Stimulated activated naive CD8-positive, alpha-beta T cell treated with anti-CD3 and anti-CD28 coated beads, Interleukin-15, amount 100 ng/mL, for 72 hours (primary cell): ENCODE measurements at regions not wholly inside any gene's neighbourhood (a gene's known extent, or its start where the extent isn't known, plus 50 kb on each side); places are given as distances from the start of the nearest gene placed in this dataset.
"Not testable (repeated sequence)": the region's sequence is repeated elsewhere in the genome, so short reads cannot be mapped to it uniquely, and the experiment has no call there.

Source experiments
- ATAC-seq: fragments of 150-1000 bp; cut with Tn5 transposase; 2 replicates; pipeline ENCODE4 v1.10.0; 2021; ENCODE audit warnings: mild to moderate bottlenecking, moderate library complexity
- DNase-seq, 2 donors: peaks; one replicate each; pipeline ENCODE4 v3.0.0; 2021 to 2022
- H3K27ac Mint-ChIP-seq, 2 donors: one replicate each; pipeline ENCODE4 v1.8.0; 2022; ENCODE audit warnings: mild to moderate bottlenecking in 2 of 2, mixed read lengths in 2 of 2, moderate library complexity in 2 of 2
- H3K27me3 Mint-ChIP-seq: one replicate; pipeline ENCODE4 v1.8.0; 2022; ENCODE audit warnings: mixed read lengths
- H3K4me1 Mint-ChIP-seq: one replicate; pipeline ENCODE4 v1.8.0; 2022; ENCODE audit warnings: mild to moderate bottlenecking, mixed read lengths
- H3K4me3 Mint-ChIP-seq, 2 donors: one replicate each; pipeline ENCODE4 v1.8.0; 2022; ENCODE audit warnings: mild to moderate bottlenecking in 2 of 2, mixed read lengths in 2 of 2, moderate library complexity in 1 of 2
- H3K9me3 Mint-ChIP-seq, 2 donors: one replicate each; pipeline ENCODE4 v1.8.0; 2022; ENCODE audit warnings: mixed read lengths in 2 of 2

GRCh38 chr3:124628863-124629262 lies 101.4 kb upstream of the UMPS start:
- no peak overlapping the region for H3K4me3 Mint-ChIP-seq
- peak; percentile 53 for ATAC-seq
- H3K9me3 Mint-ChIP-seq = no peaks in the 10 kb centered on the region
- H3K4me1 Mint-ChIP-seq = peaks cover 6% of the 10 kb centered on the region
- H3K27ac Mint-ChIP-seq = no peak overlapping the region
- peaks cover 23% of the 10 kb centered on the region for H3K27me3 Mint-ChIP-seq
- no peak for DNase-seq

- ATAC-seq (no peak), DNase-seq (no peak)
- Mint-ChIP-seq H3K27me3 (peaks cover 24% of the 10 kb centered on the region), H3K9me3 (no peaks in the 10 kb centered on the region), H3K4me1 (peaks cover 6% of the 10 kb centered on the region), H3K4me3 (no peak overlapping the region), H3K27ac (no peak overlapping the region)
These were observed 100.8 kb upstream of the UMPS start for GRCh38 chr3:124629497-124629896.

GRCh38 chr3:124630960-124631359 lies 99.3 kb upstream of the UMPS start:
- DNase-seq = no peak
- Mint-ChIP-seq H3K27ac (no peak overlapping the region), H3K27me3 (peaks cover 31% of the 10 kb centered on the region), H3K4me1 (peaks cover 5% of the 10 kb centered on the region), H3K4me3 (no peak overlapping the region), H3K9me3 (no peaks in the 10 kb centered on the region)
- ATAC-seq = no peak

- peak overlapping the region in 1 of 2 donors; percentile 31 for H3K27ac Mint-ChIP-seq
- peaks cover 12% of the 10 kb centered on the region for H3K4me1 Mint-ChIP-seq
- no peak for DNase-seq
- peaks cover 32% of the 10 kb centered on the region for H3K27me3 Mint-ChIP-seq
- H3K9me3 Mint-ChIP-seq = no peaks in the 10 kb centered on the region
- no peak overlapping the region for H3K4me3 Mint-ChIP-seq
- no peak for ATAC-seq
These were observed 98.5 kb upstream of the UMPS start for GRCh38 chr3:124631727-124632126.

GRCh38 chr3:124632566-124633140 lies 97.6 kb upstream of the UMPS start:
- no peak for DNase-seq
- no peaks in the 10 kb centered on the region for H3K9me3 Mint-ChIP-seq
- H3K4me1 Mint-ChIP-seq = peaks cover 18% of the 10 kb centered on the region
- peaks cover 41% of the 10 kb centered on the region for H3K27me3 Mint-ChIP-seq
- no peak for ATAC-seq
- H3K27ac Mint-ChIP-seq = no peak overlapping the region
- no peak overlapping the region for H3K4me3 Mint-ChIP-seq

DNA sequence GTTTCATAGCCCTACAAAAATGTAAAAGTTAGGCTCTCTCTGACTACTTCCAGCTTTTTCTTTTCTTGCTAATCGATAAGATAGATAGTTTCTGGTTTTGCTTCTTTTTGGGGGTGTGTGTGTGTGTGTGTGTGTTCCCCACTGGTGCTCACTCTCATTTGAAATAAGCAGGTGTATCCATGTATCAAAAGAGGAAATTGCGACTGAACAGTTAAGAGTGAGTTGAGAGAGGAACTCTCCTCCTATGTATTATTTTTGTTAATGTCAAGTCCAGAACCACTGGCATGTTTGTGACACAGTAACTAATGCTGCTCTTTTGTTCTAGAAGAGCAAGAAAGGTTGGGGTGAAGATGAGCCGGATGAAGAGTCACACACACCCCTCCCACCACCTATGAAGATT lies 96.7 kb upstream of the UMPS start:
- Mint-ChIP-seq H3K27ac (no peak overlapping the region), H3K4me1 (peaks cover 23% of the 10 kb centered on the region), H3K4me3 (no peak overlapping the region), H3K9me3 (no peaks in the 10 kb centered on the region), H3K27me3 (peaks cover 43% of the 10 kb centered on the region)
- ATAC-seq = no peak
- DNase-seq = no peak

- Mint-ChIP-seq H3K4me3 (no peak overlapping the region), H3K4me1 (peaks cover 33% of the 10 kb centered on the region), H3K9me3 (no peaks in the 10 kb centered on the region), H3K27ac (peak overlapping the region in 1 of 2 donors; percentile 49), H3K27me3 (peaks cover 42% of the 10 kb centered on the region)
- no peak for DNase-seq
- ATAC-seq = no peak
These were observed 95.8 kb upstream of the UMPS start for GRCh38 chr3:124634210-124635168.

DNA sequence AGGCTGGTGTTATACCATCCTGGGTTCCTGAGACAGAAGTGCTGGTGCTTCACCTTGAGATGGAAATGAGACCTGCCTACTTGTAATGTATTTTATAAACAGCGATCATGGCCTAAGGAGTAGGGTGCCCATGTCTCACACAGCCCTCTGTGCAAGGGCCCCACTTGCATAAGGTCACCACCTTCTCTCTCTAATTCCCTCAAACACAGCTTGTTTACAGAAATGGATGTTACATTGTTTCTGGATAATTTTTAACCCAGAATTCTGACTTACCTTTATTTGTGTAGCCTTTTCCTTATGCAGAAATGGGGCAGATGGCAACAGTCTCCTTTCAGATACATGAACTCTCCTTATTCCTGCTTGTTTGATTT lies 95.1 kb upstream of the UMPS start:
- Mint-ChIP-seq H3K27ac (no peak overlapping the region), H3K4me3 (no peak overlapping the region), H3K27me3 (peaks cover 42% of the 10 kb centered on the region), H3K4me1 (peaks cover 40% of the 10 kb centered on the region), H3K9me3 (no peaks in the 10 kb centered on the region)
- no peak for DNase-seq
- ATAC-seq = no peak

- peaks cover 51% of the 10 kb centered on the region for H3K4me1 Mint-ChIP-seq
- DNase-seq (no peak), ATAC-seq (no peak)
- no peaks in the 10 kb centered on the region for H3K9me3 Mint-ChIP-seq
- H3K4me3 Mint-ChIP-seq = no peak overlapping the region
- no peak overlapping the region for H3K27ac Mint-ChIP-seq
- peaks cover 37% of the 10 kb centered on the region for H3K27me3 Mint-ChIP-seq
These were observed 94.0 kb upstream of the UMPS start for GRCh38 chr3:124636101-124636862.

GRCh38 chr3:124636863-124637296 lies 93.4 kb upstream of the UMPS start:
- Mint-ChIP-seq H3K4me3 (no peak overlapping the region), H3K9me3 (no peaks in the 10 kb centered on the region), H3K27ac (no peak overlapping the region), H3K4me1 (peaks cover 53% of the 10 kb centered on the region), H3K27me3 (peaks cover 33% of the 10 kb centered on the region)
- DNase-seq = no peak
- ATAC-seq = no peak

GRCh38 chr3:124639406-124640237 lies 90.6 kb upstream of the UMPS start:
- peak; percentile 21 to 31 for DNase-seq
- Mint-ChIP-seq H3K27me3 (peaks cover 32% of the 10 kb centered on the region), H3K9me3 (no peaks in the 10 kb centered on the region), H3K27ac (peak overlapping the region in 1 of 2 donors; percentile 66), H3K4me1 (peaks cover 53% of the 10 kb centered on the region), H3K4me3 (peak overlapping the region; percentile 40 to 44)
- ATAC-seq = peak; percentile 97

GRCh38 chr3:124640635-124641306 lies 89.5 kb upstream of the UMPS start:
- Mint-ChIP-seq H3K4me3 (no peak overlapping the region), H3K27me3 (peaks cover 39% of the 10 kb centered on the region), H3K4me1 (peaks cover 58% of the 10 kb centered on the region), H3K27ac (no peak overlapping the region), H3K9me3 (peaks cover 0 to 7% of the 10 kb centered on the region in 2 donors)
- DNase-seq (no peak), ATAC-seq (no peak)

DNA sequence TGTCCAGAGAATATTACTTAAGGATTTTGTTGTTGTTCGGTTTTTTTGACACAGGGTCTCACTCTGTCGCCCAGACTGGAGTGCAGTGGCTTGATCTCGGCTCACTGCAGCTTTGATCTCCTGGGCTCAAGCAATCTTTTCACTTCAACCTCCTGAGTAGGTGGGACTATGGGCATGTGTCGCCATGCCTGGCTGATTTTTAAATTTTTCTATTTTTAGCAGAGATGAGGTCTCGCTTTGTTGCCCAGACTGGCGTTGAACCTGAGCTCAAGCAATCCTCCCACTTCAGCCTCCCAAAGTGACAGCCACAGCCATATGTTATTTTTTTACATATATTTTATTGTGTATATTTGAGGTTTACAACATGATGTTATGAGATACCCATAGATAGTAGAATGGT lies 86.8 kb upstream of the UMPS start:
- Mint-ChIP-seq H3K27ac (no peak overlapping the region), H3K27me3 (peaks cover 40% of the 10 kb centered on the region), H3K4me3 (no peak overlapping the region), H3K4me1 (peaks cover 40% of the 10 kb centered on the region), H3K9me3 (peaks cover 5 to 8% of the 10 kb centered on the region in 2 donors)
- DNase-seq (no peak), ATAC-seq (no peak)

GRCh38 chr3:124646186-124646585 lies 84.1 kb upstream of the UMPS start:
- not testable (repeated sequence) for ATAC-seq, DNase-seq, H3K27ac Mint-ChIP-seq, H3K4me3 Mint-ChIP-seq, H3K9me3 Mint-ChIP-seq
- H3K4me1 Mint-ChIP-seq = peaks cover 33% of the 10 kb centered on the region
- H3K27me3 Mint-ChIP-seq = peaks cover 43% of the 10 kb centered on the region
